ENCODE measurements at regions not wholly inside any gene's neighbourhood (a gene's known extent, or its start where the extent isn't known, plus 50 kb on each side); places are given as distances from the start of the nearest gene placed in this dataset.

DNA sequence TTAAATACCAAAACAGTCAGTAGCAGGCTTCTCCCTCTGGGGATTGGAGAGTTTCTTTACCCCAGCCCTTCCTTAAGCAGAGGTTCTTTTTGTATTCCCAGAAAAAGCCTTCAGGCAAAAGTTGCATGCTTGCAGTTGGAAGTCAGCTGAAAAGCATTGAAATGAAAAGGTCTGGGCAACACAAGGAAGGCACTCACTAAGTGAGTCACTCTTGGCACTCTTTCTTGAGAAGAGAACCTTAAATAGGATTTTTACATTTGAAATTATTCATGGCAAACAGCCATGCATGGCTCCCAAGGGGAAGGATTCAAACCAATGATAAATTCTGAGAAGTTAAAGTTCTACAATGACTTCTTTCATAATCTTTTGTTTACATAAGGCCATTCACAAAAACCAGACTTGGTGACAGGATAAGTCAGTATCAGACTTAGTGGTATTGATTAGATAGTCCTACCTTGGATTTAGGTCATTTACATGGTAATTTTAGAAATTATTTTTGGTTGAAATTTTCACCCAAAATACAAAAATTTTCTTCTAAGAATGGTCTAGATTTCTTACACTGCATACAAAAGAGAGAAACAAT is 2068.9 kb downstream of the PCDH7 start:
- Histone ChIP-seq H3K4me1 (ENCODE audit: control insufficient read depth, insufficient read depth, low read length, poor library complexity, severe bottlenecking) (no peaks in the 10 kb centered on the region), H3K4me3 (ENCODE audit: extremely low read depth, insufficient read depth, low read length, poor library complexity, severe bottlenecking) (no peak overlapping the region), H3K27ac (ENCODE audit: low read depth, low read length, severe bottlenecking) (no peak overlapping the region), H3K9me3 (ENCODE audit: control insufficient read depth, low read length) (no peaks in the 10 kb centered on the region), H3K36me3 (ENCODE audit: control insufficient read depth, insufficient read depth, low read length) (no peaks in the 10 kb centered on the region)

DNA sequence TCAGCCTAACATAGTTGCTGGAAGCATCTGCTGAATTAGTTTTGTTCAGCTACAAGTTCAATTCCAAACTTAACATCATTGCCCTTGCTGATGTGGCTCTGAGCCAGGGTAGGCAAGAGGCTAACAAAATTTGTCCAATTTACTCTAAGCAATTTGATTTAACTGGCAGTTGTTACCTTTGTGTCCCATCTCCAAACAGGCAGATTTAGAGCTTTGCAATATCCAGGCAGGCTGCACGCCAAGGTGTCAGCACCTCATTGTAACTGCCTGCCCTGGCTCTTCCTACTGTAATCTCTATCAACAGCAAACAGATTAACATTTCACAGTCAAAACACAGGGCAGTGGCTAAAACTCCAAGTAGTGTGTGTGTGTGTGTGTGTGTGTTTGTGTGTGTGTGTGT is 2070.6 kb downstream of the PCDH7 start:
- Histone ChIP-seq H3K4me3 (ENCODE audit: extremely low read depth, insufficient read depth, low read length, poor library complexity, severe bottlenecking) (no peak overlapping the region), H3K4me1 (ENCODE audit: control insufficient read depth, insufficient read depth, low read length, poor library complexity, severe bottlenecking) (no peaks in the 10 kb centered on the region), H3K36me3 (ENCODE audit: control insufficient read depth, insufficient read depth, low read length) (no peaks in the 10 kb centered on the region), H3K27ac (ENCODE audit: low read depth, low read length, severe bottlenecking) (no peak overlapping the region), H3K9me3 (ENCODE audit: control insufficient read depth, low read length) (no peaks in the 10 kb centered on the region)
- no CpG with 5 or more reads among the region's 1 CpG for WGBS, 2 experiments (ENCODE audit: insufficient coverage in 2 of 2)

DNA sequence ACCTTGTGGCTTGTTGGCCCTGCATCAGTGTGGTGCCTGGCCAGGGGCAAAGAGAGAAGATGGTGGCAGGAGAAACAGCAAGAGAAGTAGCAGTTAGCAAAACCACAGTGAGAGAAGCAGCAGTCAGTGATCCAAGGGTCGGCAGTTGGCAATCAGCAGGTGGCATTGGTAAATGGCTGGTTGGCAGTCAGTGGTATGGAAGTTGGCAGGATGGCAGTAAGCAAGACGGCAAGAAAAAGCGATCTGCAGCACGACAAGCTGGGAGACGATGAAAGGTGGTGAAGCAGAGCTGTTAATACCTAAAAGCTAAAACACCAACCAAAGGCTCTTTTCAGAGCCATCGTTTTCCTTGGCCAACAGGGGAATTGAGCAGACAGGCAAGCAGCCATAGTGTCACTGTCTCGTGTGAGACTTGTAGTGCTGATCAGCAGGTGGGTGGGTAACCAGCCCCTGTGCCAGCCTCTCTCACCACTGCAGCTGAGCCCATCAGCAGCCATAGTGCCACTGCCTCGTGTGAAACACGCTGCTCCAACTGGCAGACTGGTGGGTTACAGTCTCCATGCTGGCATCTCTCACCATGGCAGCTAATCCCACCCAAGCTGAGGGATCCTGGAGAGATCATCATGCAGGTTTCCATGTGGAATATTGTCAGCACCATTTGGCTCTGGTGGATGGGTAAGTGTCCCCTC is 2078.4 kb downstream of the PCDH7 start:
- Histone ChIP-seq H3K27ac (ENCODE audit: low read depth, low read length, severe bottlenecking) (no peak overlapping the region), H3K4me3 (ENCODE audit: extremely low read depth, insufficient read depth, low read length, poor library complexity, severe bottlenecking) (no peak overlapping the region), H3K4me1 (ENCODE audit: control insufficient read depth, insufficient read depth, low read length, poor library complexity, severe bottlenecking) (no peaks in the 10 kb centered on the region), H3K36me3 (ENCODE audit: control insufficient read depth, insufficient read depth, low read length) (no peaks in the 10 kb centered on the region), H3K9me3 (ENCODE audit: control insufficient read depth, low read length) (no peaks in the 10 kb centered on the region)
- WGBS, 2 experiments (ENCODE audit: insufficient coverage in 2 of 2), result 93 to 95% methylated on average over 4 to 6 of the region's 9 CpGs

DNA sequence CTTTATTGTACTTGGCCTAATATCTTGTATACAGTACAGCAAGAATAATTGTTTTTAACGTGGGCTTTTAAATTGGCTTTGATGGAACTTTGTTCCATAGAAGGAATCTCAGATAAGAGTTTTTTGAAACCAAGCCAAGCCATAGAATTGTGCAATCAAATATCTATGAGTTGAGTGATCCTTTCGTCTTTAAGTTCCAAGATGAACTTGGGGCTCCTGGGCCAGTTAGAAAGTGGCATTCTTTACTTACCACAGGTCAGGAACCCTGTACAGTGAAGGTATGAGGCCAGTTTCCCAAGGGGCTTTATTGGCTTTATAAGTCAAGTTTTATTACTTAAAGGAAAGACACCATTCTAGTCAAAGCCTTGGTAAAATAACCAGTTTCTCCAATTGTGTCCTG is 2104.2 kb downstream of the PCDH7 start:
- Histone ChIP-seq H3K27ac (ENCODE audit: low read depth, low read length, severe bottlenecking) (no peak overlapping the region), H3K9me3 (ENCODE audit: control insufficient read depth, low read length) (peaks cover 10% of the 10 kb centered on the region)
- WGBS, 2 experiments (ENCODE audit: insufficient coverage in 2 of 2), result 80% methylated on average over 1 of the region's 2 CpGs; no CpG with 5 or more reads in 1 of the 2 experiments

DNA sequence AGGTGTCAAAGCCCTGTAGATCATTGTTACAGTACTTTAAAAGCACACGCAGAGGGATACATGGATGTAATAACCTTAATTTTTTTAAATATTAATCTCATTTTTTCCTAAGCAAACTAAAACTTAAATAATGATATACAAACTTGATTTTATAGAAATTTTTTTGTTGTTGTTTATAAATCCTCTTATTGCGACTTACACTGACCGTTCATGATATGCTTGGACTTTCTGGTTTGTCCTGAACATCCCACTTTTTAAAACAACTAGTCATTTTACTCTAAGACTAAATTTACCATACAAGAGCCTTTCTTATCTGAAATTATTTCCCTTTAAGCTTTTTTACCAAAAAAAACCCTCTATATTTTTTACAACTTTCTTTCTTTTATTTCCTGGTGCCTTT is 2106.0 kb downstream of the PCDH7 start:
- no peak overlapping the region for H3K27ac ChIP-seq (ENCODE audit: low read depth, low read length, severe bottlenecking)
- peaks cover 10% of the 10 kb centered on the region for H3K9me3 ChIP-seq (ENCODE audit: control insufficient read depth, low read length)
- no peaks in the 10 kb centered on the region for H3K36me3 ChIP-seq (ENCODE audit: control insufficient read depth, insufficient read depth, low read length)
- WGBS, 2 experiments (ENCODE audit: insufficient coverage in 2 of 2), result 100% methylated on average over 1 of the region's 3 CpGs; no CpG with 5 or more reads in 1 of the 2 experiments
- no peak overlapping the region for H3K4me3 ChIP-seq (ENCODE audit: extremely low read depth, insufficient read depth, low read length, poor library complexity, severe bottlenecking)
- H3K4me1 ChIP-seq (ENCODE audit: control insufficient read depth, insufficient read depth, low read length, poor library complexity, severe bottlenecking), result no peaks in the 10 kb centered on the region

More for the DNA sequence above, 2104.2 kb downstream of the PCDH7 start:
- Histone ChIP-seq H3K4me3 (ENCODE audit: extremely low read depth, insufficient read depth, low read length, poor library complexity, severe bottlenecking) (no peak overlapping the region), H3K36me3 (ENCODE audit: control insufficient read depth, insufficient read depth, low read length) (no peaks in the 10 kb centered on the region), H3K4me1 (ENCODE audit: control insufficient read depth, insufficient read depth, low read length, poor library complexity, severe bottlenecking) (no peaks in the 10 kb centered on the region)

DNA sequence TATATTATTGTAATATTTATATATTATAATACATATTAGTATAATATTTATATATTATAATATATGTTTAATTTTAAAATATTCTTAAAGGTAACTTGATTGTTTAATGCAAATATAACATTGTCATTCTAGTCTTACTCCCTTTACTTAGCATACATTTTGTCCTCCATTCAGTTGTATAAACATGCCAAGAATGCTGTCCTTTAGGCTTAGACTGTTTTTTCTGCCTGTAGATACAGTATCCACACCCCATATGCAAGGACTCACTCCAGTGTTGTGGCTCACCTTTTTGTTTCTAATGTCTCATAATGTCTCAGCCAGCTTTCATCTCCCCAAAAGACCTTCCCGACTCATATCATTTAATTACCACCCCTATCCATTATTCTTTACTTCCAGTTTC is 2110.0 kb downstream of the PCDH7 start:
- Histone ChIP-seq H3K4me1 (ENCODE audit: control insufficient read depth, insufficient read depth, low read length, poor library complexity, severe bottlenecking) (no peaks in the 10 kb centered on the region), H3K9me3 (ENCODE audit: control insufficient read depth, low read length) (peaks cover 10% of the 10 kb centered on the region)
- no CpG with 5 or more reads among the region's 1 CpG for WGBS, 2 experiments (ENCODE audit: insufficient coverage in 2 of 2)

DNA sequence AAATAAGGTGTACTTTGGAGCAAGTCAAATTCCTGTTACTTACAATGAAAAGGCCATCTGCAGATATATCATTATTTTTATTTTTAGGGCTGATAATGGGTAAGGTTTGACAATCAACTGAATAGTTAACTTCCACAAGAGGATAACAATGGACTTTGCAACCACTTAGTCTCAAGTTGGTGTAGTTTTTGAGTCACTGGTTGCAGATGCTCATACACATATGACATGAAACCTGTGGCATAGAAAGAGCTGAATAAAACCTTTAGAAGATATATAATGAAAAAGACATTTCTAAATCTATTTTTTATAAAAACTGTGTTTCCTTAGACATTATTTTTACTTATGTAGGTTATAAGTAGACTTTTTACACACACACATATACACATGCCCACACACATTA is 2110.9 kb downstream of the PCDH7 start:
- Histone ChIP-seq H3K4me1 (ENCODE audit: control insufficient read depth, insufficient read depth, low read length, poor library complexity, severe bottlenecking) (no peaks in the 10 kb centered on the region), H3K36me3 (ENCODE audit: control insufficient read depth, insufficient read depth, low read length) (no peaks in the 10 kb centered on the region), H3K4me3 (ENCODE audit: extremely low read depth, insufficient read depth, low read length, poor library complexity, severe bottlenecking) (no peak overlapping the region), H3K9me3 (ENCODE audit: control insufficient read depth, low read length) (peaks cover 5% of the 10 kb centered on the region), H3K27ac (ENCODE audit: low read depth, low read length, severe bottlenecking) (no peak overlapping the region)

More for the DNA sequence above, 2110.0 kb downstream of the PCDH7 start:
- no peak overlapping the region for H3K27ac ChIP-seq (ENCODE audit: low read depth, low read length, severe bottlenecking)
- H3K4me3 ChIP-seq (ENCODE audit: extremely low read depth, insufficient read depth, low read length, poor library complexity, severe bottlenecking), result no peak overlapping the region
- H3K36me3 ChIP-seq (ENCODE audit: control insufficient read depth, insufficient read depth, low read length), result no peaks in the 10 kb centered on the region

DNA sequence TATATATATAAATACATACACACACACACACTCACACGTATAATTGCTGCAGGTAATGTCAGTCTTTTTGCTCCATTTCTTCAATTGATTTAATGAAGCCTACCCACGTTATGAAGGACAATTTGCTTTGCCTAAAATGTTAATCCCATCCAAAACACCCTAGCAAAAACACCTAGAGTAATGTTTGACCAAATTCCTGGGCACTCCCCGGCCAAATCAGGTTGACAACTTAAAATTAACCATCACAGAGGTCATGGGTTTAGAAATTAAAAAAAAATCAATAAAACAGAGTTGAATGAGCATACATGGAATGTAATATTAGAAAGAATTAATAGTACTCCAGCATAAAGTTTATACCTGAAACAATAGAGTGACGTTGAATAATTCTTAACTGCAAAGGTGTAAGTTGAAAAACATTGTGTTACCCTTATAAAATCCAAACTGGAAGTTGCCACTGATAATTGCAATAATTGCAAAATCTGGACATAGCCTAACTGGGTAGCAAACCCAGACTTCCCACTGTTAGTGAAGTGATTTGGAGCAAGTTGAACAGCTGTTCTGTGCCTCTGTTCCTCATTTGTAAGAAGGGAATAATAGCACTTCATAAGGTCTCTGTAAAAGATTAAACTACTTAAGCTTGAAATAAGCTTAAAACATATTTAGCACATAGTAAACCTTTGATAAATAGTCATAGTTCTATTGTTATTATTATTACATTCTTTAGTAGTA is 2120.5 kb downstream of the PCDH7 start:
- Histone ChIP-seq H3K27ac (ENCODE audit: low read depth, low read length, severe bottlenecking) (no peak overlapping the region), H3K4me3 (ENCODE audit: extremely low read depth, insufficient read depth, low read length, poor library complexity, severe bottlenecking) (no peak overlapping the region), H3K36me3 (ENCODE audit: control insufficient read depth, insufficient read depth, low read length) (no peaks in the 10 kb centered on the region), H3K9me3 (ENCODE audit: control insufficient read depth, low read length) (no peaks in the 10 kb centered on the region), H3K4me1 (ENCODE audit: control insufficient read depth, insufficient read depth, low read length, poor library complexity, severe bottlenecking) (no peaks in the 10 kb centered on the region)
- WGBS, 2 experiments (ENCODE audit: insufficient coverage in 2 of 2), result 80 to 88% methylated on average over 1 to 2 of the region's 4 CpGs

DNA sequence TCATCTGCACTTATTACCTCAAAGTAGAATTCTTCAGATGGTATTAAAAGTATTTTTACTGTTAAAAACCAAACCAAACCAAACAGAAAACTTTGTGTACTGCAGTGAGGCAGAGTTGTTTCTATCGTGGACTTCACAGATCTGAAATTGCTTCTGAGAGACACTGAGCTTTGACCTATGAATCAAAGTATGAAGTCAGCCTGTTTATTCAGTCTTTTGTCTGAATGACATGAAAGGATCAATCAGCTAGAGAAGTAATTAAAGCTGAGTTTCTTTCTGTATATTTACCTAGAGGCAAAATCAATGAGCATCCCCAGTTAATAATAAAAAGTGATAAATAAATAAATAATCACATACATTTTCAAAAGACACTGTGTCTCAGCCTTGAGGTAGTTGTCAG is 2121.0 kb downstream of the PCDH7 start:
- Histone ChIP-seq H3K27ac (ENCODE audit: low read depth, low read length, severe bottlenecking) (no peak overlapping the region), H3K9me3 (ENCODE audit: control insufficient read depth, low read length) (no peaks in the 10 kb centered on the region), H3K4me3 (ENCODE audit: extremely low read depth, insufficient read depth, low read length, poor library complexity, severe bottlenecking) (no peak overlapping the region), H3K4me1 (ENCODE audit: control insufficient read depth, insufficient read depth, low read length, poor library complexity, severe bottlenecking) (no peaks in the 10 kb centered on the region), H3K36me3 (ENCODE audit: control insufficient read depth, insufficient read depth, low read length) (no peaks in the 10 kb centered on the region)
- WGBS, 2 experiments (ENCODE audit: insufficient coverage in 2 of 2), result 50 to 63% methylated on average over 1 of the region's 1 CpG

DNA sequence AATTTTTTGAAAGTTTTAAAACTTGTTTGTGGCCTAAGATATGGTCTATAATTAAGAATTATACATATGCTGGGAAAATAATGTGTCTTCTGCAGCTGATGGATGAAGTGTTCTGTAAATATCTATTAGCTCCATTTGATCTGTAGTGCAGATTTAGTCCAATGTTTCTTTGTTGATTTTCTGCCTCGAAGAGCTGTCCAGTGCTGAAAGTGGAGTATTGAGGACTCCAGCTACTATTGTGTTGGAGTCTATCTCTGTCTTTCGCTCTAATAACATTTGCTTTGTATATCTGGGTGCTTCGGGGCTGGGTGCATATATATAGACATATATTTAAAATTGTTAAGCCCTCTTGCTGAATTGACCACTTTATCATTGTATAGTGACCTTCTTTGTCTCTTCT is 2127.3 kb downstream of the PCDH7 start:
- Histone ChIP-seq H3K27ac (ENCODE audit: low read depth, low read length, severe bottlenecking) (no peak overlapping the region), H3K4me1 (ENCODE audit: control insufficient read depth, insufficient read depth, low read length, poor library complexity, severe bottlenecking) (no peaks in the 10 kb centered on the region), H3K36me3 (ENCODE audit: control insufficient read depth, insufficient read depth, low read length) (no peaks in the 10 kb centered on the region), H3K4me3 (ENCODE audit: extremely low read depth, insufficient read depth, low read length, poor library complexity, severe bottlenecking) (no peak overlapping the region), H3K9me3 (ENCODE audit: control insufficient read depth, low read length) (no peaks in the 10 kb centered on the region)
- WGBS, 2 experiments (ENCODE audit: insufficient coverage in 2 of 2), result 71% methylated on average over 1 of the region's 3 CpGs

DNA sequence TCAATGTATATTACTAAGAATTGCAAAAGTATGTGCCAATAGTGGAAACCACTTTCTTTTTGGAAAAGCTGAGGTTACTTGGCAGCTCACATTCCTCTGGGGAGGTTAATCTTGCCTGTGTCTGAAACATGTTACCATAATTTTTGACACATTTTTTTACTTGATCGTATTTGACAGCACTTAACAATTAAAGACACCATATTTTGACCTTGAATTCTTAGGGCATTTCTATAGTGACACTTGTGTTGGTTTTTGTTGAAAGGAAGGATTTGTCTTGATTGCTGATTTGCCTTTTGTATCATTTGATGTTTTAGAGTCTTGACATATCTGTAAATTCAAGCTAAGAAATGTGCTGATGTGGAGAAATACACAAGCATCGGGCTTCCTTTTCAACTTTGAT is 2135.5 kb downstream of the PCDH7 start:
- H3K27ac ChIP-seq (ENCODE audit: low read depth, low read length, severe bottlenecking), result no peak overlapping the region
- no peaks in the 10 kb centered on the region for H3K36me3 ChIP-seq (ENCODE audit: control insufficient read depth, insufficient read depth, low read length)
- H3K4me1 ChIP-seq (ENCODE audit: control insufficient read depth, insufficient read depth, low read length, poor library complexity, severe bottlenecking), result no peaks in the 10 kb centered on the region
- H3K9me3 ChIP-seq (ENCODE audit: control insufficient read depth, low read length), result no peaks in the 10 kb centered on the region
- no CpG with 5 or more reads among the region's 2 CpGs for WGBS, 2 experiments (ENCODE audit: insufficient coverage in 2 of 2)
- H3K4me3 ChIP-seq (ENCODE audit: extremely low read depth, insufficient read depth, low read length, poor library complexity, severe bottlenecking), result no peak overlapping the region

Data from mesodermal cell (in vitro differentiated cells).